ENCODE measurements at regions not wholly inside any gene's neighbourhood (a gene's known extent, or its start where the extent isn't known, plus 50 kb on each side); places are given as distances from the start of the nearest gene placed in this dataset.

- no peak for TF ChIP-seq JUN (IDR thresholded peaks at IDR 0.05; ENCODE audit: borderline replicate concordance, insufficient read depth, insufficient read length, low read depth)
- no peak for TF ChIP-seq EZH2 (IDR thresholded peaks at IDR 0.05; ENCODE audit: borderline replicate concordance, low read depth, low read length, severe bottlenecking)
- TF ChIP-seq FOS (IDR thresholded peaks at IDR 0.05; ENCODE audit: borderline replicate concordance, insufficient read depth, low read length), result no peak
- no peak for TF ChIP-seq POLR2A (IDR thresholded peaks at IDR 0.05; ENCODE audit: low read depth, low read length)
- TF ChIP-seq GATA2 (IDR thresholded peaks at IDR 0.05; ENCODE audit: insufficient read depth, insufficient read length, low read depth, low read length), result no peak
- TF ChIP-seq MYC (IDR thresholded peaks at IDR 0.05; ENCODE audit: low read depth, low read length), result no peak
- TF ChIP-seq POLR2AphosphoS5 (IDR thresholded peaks at IDR 0.05; ENCODE audit: insufficient read depth, low read depth, low read length), result no peak
- no peak for TF ChIP-seq CTCF (IDR thresholded peaks at IDR 0.05; ENCODE audit: extremely low read depth in 1 of 2, insufficient read depth in 1 of 2, low read depth in 1 of 2, low read length in 2 of 2)
- TF ChIP-seq MAX (IDR thresholded peaks at IDR 0.05; ENCODE audit: insufficient read depth, insufficient read length), result no peak
- no peaks in the 10 kb centered on the region for H3K9me1 ChIP-seq (replicated peaks; ENCODE audit: control insufficient read depth, extremely low read depth, insufficient read depth, low read length)
- dilution Hi-C loops (cut with MboI; ENCODE audit: extremely low pct_ligation_motif_present, low sequenced_read_pairs), result no loop called here
- intact Hi-C loops (cut with micrococcal nuclease), result no loop called here
- H3K4me1 ChIP-seq (ENCODE audit: control insufficient read depth, extremely low read depth, insufficient read depth, low read length), result no peaks in the 10 kb centered on the region
- H3K9me3 ChIP-seq (replicated peaks; ENCODE audit: control insufficient read depth, insufficient read depth, low read length), result peaks cover 2% of the 10 kb centered on the region
- FAIRE-seq (no peak), DNase-seq (ENCODE audit: low read depth, low spot score) (no peak)
- no TSS peak for BruUV-seq (replicated peaks)
- H3K27me3 ChIP-seq (ENCODE audit: control insufficient read depth in 2 of 2, insufficient read depth in 2 of 2, low read length in 2 of 2), result no peaks in the 10 kb centered on the region
- no peak overlapping the region for H2AFZ ChIP-seq (ENCODE audit: low read depth, low read length)
- ChIA-PET POLR2A (no interaction called here), CTCF (no interaction called here)
- no peaks in the 10 kb centered on the region for H3K36me3 ChIP-seq (ENCODE audit: control insufficient read depth in 2 of 2, extremely low read depth in 1 of 2, insufficient read depth in 2 of 2, low read length in 2 of 2)
- no peaks in the 10 kb centered on the region for H3K79me2 ChIP-seq (ENCODE audit: control insufficient read depth, insufficient read depth, low read length)
- H3K9ac ChIP-seq (replicated peaks; ENCODE audit: extremely low read depth, insufficient read depth, low read length), result no peak overlapping the region
- no peak overlapping the region for H3K4me2 ChIP-seq (ENCODE audit: insufficient read depth, low read length)
- no peak overlapping the region for H3K4me3 ChIP-seq (replicated peaks in 1 of 3; ENCODE audit: insufficient read depth in 1 of 3, low read depth in 1 of 3, low read length in 3 of 3)
- H4K20me1 ChIP-seq (replicated peaks; ENCODE audit: control insufficient read depth, extremely low read depth, insufficient read depth, low read length), result no peaks in the 10 kb centered on the region
- H3K27ac ChIP-seq (ENCODE audit: insufficient read depth, low read depth, low read length), result no peak overlapping the region
These were observed 123.9 kb downstream of the ICE1 start for GRCh38 chr5:5546408-5546807.
